Heart right ventricle (tissue), 16 donors: ENCODE measurements at regions not wholly inside any gene's neighbourhood (a gene's known extent, or its start where the extent isn't known, plus 50 kb on each side); places are given as distances from the start of the nearest gene placed in this dataset.

Experiments used
- ATAC-seq, 8 donors: fragments of 200-7000 bp; cut with Tn5 transposase; one replicate each; pipeline ENCODE4 v1.9.1; 2020; ENCODE audit warnings: mild to moderate bottlenecking in 8 of 8, moderate library complexity in 8 of 8, moderate number of reproducible peaks in 1 of 8
- DNase-seq, 2 donors: peaks; one replicate each; pipeline ENCODE4 v3.0.0-alpha.2; 2020
- H3K27ac ChIP-seq, 10 donors: fragments of 200-600 bp; sonication (generic) in 2 of 10; one replicate each; pipeline versions ENCODE4 v1.5.0 to v1.8.0; 2020 to 2022; ENCODE audit warnings: mild to moderate bottlenecking in 3 of 10
- H3K27me3 ChIP-seq, 7 donors: fragments of 200-600 bp; one replicate each; pipeline ENCODE4 v1.8.0; 2021 to 2022; ENCODE audit warnings: mild to moderate bottlenecking in 2 of 7
- H3K36me3 ChIP-seq, 9 donors: fragments of 200-600 bp; sonication (generic) in 1 of 9; one replicate each; pipeline versions ENCODE4 v1.5.0 to v1.8.0; 2020 to 2022; ENCODE audit warnings: mild to moderate bottlenecking in 2 of 9
- H3K4me1 ChIP-seq, 9 donors: fragments of 200-600 bp; sonication (generic) in 1 of 9; one replicate each; pipeline versions ENCODE4 v1.5.0 to v1.8.0; 2020 to 2022; ENCODE audit warnings: mild to moderate bottlenecking in 4 of 9
- H3K4me3 ChIP-seq, 10 donors: fragments of 200-600 bp; sonication (generic) in 2 of 10; one replicate each; pipeline versions ENCODE4 v1.5.0 to v1.8.0; 2020 to 2022; ENCODE audit warnings: mild to moderate bottlenecking in 7 of 10, moderate library complexity in 2 of 10
- H3K9me3 ChIP-seq, 11 donors: fragments of 200-600 bp in 10 of 11; sonication (generic) in 2 of 11; one replicate each; pipeline versions ENCODE4 v1.5.0 to v1.8.0; 2013 to 2022; ENCODE audit warnings: mild to moderate bottlenecking in 2 of 11, control low read depth in 1 of 11, moderate library complexity in 1 of 11
- WGBS, 2 donors: extraction: QIAGEN DNeasy Blood & Tissue Kit; methylation state at CpG; one replicate each; pipeline ENCODE4 v1.1.7; 2013; ENCODE audit warnings: inconsistent platforms in 1 of 2; 5-methylcytosine and 5-hydroxymethylcytosine counted together
- intact Hi-C, 10 donors: fragments of 100-400 bp; cut with DNase I; formaldehyde crosslinking; loops; one replicate each; pipeline versions ENCODE4 v1.11.1 to v1.14.2; 2022
- TF ChIP-seq, protein P1 (sequence below), 9 donors: fragments of 200-600 bp; sonication (generic) in 2 of 9; IDR thresholded peaks; one replicate each; pipeline versions ENCODE4 v1.5.0 to v1.8.0; 2021 to 2022; ENCODE audit warnings: antibody characterized with exemption in 9 of 9, mild to moderate bottlenecking in 5 of 9, moderate library complexity in 1 of 9
- donor health status: Arrhythmogenic right ventricular cardiomyopathy.
- donor health status: ischemic (EF 13 %, LVEDD 7.1; RV severe dilation, severe dysfunction).
- donor health status: healthy with polysubstance abuse.
- donor health status: DM: no; HTN: yes; CAD: no.
- donor health status: DM: no; HTN: no; CAD: no.
- donor health status: ischemic (EF 25% LVEDD 6.9; RV normal size, moderate dysfunction).
- donor health status: ischemic (EF 25% LVEDD 5.7; RV mildly dilated, moderate dysfunction).
- donor health status: healthy.
- donor health status: DM: yes; HTN: yes; CAD: no.
- donor health status: Ischemic cardiomyopathy.
- donor health status: ischemic (EF 35%, LVEDD 5.7; RV mildly dilated, moderate dysfunction).
- donor health status: nonischemic (EF 11% LVEDD 7.7; RV severe dilation, severe dysfunction).
- donor health status: DM: yes; HTN: yes; CAD: no.
- donor health status: PGD.
- donor health status: ischemic (EF 29% LVEDD 5.4; RV normal size, mild dysfunction).
- donor health status: nonischemic (EF 23%, LVEDD 6.1; RV moderate dilation, normal function).

DNA sequence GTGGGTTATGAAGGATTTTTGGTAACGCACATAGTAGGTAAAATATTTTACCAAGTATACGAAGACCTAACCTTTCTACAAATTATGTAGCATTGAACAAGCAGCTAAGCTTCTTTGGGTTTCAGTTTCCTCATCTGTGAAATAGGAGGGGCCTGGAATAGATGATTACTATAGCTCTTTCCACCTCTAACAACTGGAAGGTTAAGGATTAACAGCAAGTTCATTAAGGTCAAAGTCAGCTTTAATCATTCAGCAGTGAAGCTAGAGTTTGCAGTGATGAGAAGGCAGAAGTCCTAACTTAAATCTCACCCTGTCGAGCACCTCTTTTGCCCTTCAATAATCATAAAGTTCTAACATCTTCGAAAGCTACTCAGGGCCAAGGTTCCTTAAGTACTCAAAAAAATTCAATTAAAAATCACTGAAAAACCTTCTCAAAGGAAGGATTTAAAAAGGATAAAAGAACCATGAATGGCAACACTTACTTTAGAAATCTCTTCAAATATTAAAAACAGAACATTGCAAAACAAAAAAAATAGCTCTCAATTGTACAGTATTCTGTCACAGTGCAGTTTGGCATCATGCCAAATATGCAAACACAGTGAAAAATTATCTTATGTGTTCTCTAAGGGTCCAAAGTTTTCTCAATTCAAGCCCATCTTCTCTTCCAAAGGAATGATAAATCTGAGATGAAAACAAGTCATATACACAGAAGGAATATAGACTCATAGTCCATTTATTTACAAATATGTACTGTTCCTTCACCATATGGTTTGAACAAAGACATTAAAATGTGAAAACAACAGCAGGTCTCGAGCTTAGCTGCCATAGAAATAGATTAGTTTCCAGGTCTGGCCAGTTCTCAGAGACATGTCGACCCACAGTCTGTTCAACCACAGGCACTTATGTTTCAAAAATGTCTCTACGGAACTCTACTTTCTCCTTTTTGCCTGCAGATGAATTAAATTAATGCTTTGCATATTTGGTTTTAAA lies 152.0 kb upstream of the SLC13A1 start:
- H3K27ac ChIP-seq: no peak overlapping the region
- ATAC-seq (no peak), DNase-seq (no peak)
- no peaks in the 10 kb centered on the region for H3K4me1 ChIP-seq
- intact Hi-C loops: no loop called here
- H3K36me3 ChIP-seq: no peaks in the 10 kb centered on the region
- TF ChIP-seq, protein P1, sequence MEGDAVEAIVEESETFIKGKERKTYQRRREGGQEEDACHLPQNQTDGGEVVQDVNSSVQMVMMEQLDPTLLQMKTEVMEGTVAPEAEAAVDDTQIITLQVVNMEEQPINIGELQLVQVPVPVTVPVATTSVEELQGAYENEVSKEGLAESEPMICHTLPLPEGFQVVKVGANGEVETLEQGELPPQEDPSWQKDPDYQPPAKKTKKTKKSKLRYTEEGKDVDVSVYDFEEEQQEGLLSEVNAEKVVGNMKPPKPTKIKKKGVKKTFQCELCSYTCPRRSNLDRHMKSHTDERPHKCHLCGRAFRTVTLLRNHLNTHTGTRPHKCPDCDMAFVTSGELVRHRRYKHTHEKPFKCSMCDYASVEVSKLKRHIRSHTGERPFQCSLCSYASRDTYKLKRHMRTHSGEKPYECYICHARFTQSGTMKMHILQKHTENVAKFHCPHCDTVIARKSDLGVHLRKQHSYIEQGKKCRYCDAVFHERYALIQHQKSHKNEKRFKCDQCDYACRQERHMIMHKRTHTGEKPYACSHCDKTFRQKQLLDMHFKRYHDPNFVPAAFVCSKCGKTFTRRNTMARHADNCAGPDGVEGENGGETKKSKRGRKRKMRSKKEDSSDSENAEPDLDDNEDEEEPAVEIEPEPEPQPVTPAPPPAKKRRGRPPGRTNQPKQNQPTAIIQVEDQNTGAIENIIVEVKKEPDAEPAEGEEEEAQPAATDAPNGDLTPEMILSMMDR (IDR thresholded peaks at IDR 0.05): no peak
- no peak overlapping the region for H3K4me3 ChIP-seq
- H3K27me3 ChIP-seq: no peaks in the 10 kb centered on the region
- 83 to 86% methylated on average over 7 of the region's 7 CpGs for WGBS, 2 donors
- no peaks in the 10 kb centered on the region for H3K9me3 ChIP-seq

DNA sequence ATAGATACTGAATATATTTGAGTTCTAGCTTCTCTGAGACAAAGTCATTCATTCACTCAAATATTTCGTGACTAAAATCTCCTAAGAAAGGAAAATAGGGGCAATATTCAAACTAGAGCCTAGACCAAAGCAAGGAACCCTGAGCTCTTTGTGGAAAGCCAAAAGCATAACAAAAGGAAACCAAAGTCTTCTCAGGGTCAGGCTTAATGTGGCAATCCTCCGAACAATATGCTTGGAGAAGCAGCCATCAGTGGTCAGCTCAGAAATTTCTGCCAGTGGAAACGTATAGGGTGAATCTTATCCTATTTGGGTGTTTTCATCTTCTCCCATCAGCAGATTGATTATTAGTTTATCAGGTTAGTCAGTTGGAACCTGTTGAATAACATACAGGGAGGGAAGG lies 151.3 kb upstream of the SLC13A1 start:
- H3K4me1 ChIP-seq: no peaks in the 10 kb centered on the region
- H3K27me3 ChIP-seq: no peaks in the 10 kb centered on the region
- H3K27ac ChIP-seq: no peak overlapping the region
- ATAC-seq: no peak
- 92 to 93% methylated on average over 3 of the region's 3 CpGs for WGBS, 2 donors
- DNase-seq: no peak
- H3K9me3 ChIP-seq: no peaks in the 10 kb centered on the region
- intact Hi-C loops: no loop called here
- H3K36me3 ChIP-seq: no peaks in the 10 kb centered on the region
- TF ChIP-seq, protein P1 (IDR thresholded peaks at IDR 0.05): no peak
- H3K4me3 ChIP-seq: no peak overlapping the region

DNA sequence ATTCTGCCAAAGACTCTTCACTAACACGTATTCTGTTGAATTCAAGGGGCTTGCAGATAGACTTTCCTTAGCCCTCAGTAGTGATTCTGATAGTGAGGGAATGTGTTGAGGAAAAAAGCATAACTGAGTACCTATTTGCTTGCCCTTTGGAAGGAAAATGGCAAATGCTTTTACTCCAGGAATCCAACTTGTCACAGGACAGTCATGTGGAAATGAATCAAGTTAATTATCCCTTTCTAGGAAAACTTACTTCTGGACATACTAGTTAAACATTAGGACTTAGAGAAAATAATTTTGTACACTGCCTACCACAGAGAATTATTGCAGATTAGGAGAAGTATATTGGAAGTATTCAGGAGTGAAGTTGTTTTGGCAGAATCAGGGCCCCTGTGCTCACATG lies 148.9 kb upstream of the SLC13A1 start:
- TF ChIP-seq, protein P1 (IDR thresholded peaks at IDR 0.05): no peak
- H3K4me1 ChIP-seq: no peaks in the 10 kb centered on the region
- DNase-seq (no peak), ATAC-seq (no peak)
- intact Hi-C loops: no loop called here
- no peaks in the 10 kb centered on the region for H3K36me3 ChIP-seq
- no peak overlapping the region for H3K27ac ChIP-seq
- no peaks in the 10 kb centered on the region for H3K9me3 ChIP-seq
- WGBS, 2 donors: 43 to 54% methylated on average over 1 of the region's 1 CpG
- no peak overlapping the region for H3K4me3 ChIP-seq
- H3K27me3 ChIP-seq: no peaks in the 10 kb centered on the region

DNA sequence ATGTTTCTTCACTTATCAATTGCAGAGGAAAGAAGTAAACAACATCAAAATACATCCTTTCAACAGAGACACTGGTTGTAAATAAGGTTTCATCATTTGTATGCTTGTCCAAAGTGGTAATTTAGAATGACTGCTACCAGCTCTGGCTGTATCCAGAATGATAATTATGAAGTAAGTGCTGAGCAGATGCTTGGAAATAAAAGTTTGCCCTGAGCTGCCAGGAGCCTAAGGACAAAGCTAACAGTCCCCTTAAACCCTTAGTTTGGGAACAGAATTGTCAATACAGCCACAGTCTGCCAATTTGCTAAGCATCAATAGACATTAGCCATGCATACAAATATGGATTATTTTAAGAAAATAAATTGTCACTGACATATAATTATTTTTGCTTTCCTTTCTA lies 147.0 kb upstream of the SLC13A1 start:
- intact Hi-C loops: no loop called here
- no peaks in the 10 kb centered on the region for H3K36me3 ChIP-seq
- TF ChIP-seq, protein P1 (IDR thresholded peaks at IDR 0.05): no peak
- no peaks in the 10 kb centered on the region for H3K27me3 ChIP-seq
- DNase-seq (no peak), ATAC-seq (no peak)
- no peaks in the 10 kb centered on the region for H3K9me3 ChIP-seq
- H3K4me1 ChIP-seq: no peaks in the 10 kb centered on the region
- no peak overlapping the region for H3K4me3 ChIP-seq
- H3K27ac ChIP-seq: no peak overlapping the region
